Colonic mucosa (tissue), 4 donors: ENCODE measurements at regions not wholly inside any gene's neighbourhood (a gene's known extent, or its start where the extent isn't known, plus 50 kb on each side); places are given as distances from the start of the nearest gene placed in this dataset.

ENCODE experiments used
- DNase-seq: peaks from one replicate; pipeline ENCODE4 v3.0.0-alpha.2; 2020
- H3K27ac ChIP-seq: fragments of 200-600 bp; one replicate; pipeline ENCODE4 v1.8.0; 2021
- H3K27me3 ChIP-seq: fragments of 200-600 bp; one replicate; pipeline ENCODE4 v1.8.0; 2021
- H3K36me3 ChIP-seq: fragments of 200-600 bp; one replicate; pipeline ENCODE4 v1.8.0; 2021
- H3K4me1 ChIP-seq: fragments of 200-600 bp; one replicate; pipeline ENCODE4 v1.8.0; 2021; ENCODE audit warnings: mild to moderate bottlenecking
- H3K4me3 ChIP-seq: fragments of 200-600 bp; one replicate; pipeline ENCODE4 v1.8.0; 2021
- H3K9ac ChIP-seq, 2 donors: one replicate each; pipeline ENCODE4 v1.7.0; 2013; ENCODE audit warnings: control low read depth in 2 of 2, low read depth in 2 of 2, low read length in 2 of 2
- H3K9me3 ChIP-seq: fragments of 200-600 bp; one replicate; pipeline ENCODE4 v1.8.0; 2021
- intact Hi-C: fragments of 100-400 bp; cut with DNase I; formaldehyde crosslinking; loops from one replicate; pipeline ENCODE4 v1.14.1; 2022
- TF ChIP-seq, protein P1 (sequence below): fragments of 200-600 bp; IDR thresholded peaks from one replicate; pipeline ENCODE4 v1.8.0; 2022; ENCODE audit warnings: antibody characterized with exemption, mild to moderate bottlenecking
- donor health status: healthy.
- donor health status: DM: no; HTN: no; CAD: no.
- donor health status: DM: no; HTN: no; CAD: no.

DNA sequence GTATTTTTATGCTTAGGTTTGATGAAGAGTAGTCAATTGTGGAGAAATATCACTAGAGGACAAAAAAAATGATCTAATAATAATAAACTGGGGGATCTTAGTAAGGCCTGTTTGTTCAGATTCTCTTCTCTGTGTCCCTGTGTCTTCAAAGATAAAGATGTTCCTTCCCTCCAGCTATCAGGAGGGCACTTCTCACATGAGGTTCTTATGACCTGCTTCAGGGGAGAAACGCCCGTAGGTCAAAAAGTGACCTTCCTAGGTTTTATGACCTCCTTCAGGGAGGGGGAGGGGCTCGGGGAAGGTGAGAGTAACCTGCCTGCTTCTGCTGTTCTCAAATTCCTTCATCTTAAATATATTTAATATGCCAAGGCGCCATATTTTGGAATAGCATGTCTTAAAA, 89.2 kb upstream of the JADE1 start:
- no peaks in the 10 kb centered on the region for H3K36me3 ChIP-seq
- no peak overlapping the region for H3K4me3 ChIP-seq
- intact Hi-C loops, result no loop called here
- no peak overlapping the region for H3K27ac ChIP-seq
- no peaks in the 10 kb centered on the region for H3K27me3 ChIP-seq
- no peak for DNase-seq
- TF ChIP-seq, protein P1, sequence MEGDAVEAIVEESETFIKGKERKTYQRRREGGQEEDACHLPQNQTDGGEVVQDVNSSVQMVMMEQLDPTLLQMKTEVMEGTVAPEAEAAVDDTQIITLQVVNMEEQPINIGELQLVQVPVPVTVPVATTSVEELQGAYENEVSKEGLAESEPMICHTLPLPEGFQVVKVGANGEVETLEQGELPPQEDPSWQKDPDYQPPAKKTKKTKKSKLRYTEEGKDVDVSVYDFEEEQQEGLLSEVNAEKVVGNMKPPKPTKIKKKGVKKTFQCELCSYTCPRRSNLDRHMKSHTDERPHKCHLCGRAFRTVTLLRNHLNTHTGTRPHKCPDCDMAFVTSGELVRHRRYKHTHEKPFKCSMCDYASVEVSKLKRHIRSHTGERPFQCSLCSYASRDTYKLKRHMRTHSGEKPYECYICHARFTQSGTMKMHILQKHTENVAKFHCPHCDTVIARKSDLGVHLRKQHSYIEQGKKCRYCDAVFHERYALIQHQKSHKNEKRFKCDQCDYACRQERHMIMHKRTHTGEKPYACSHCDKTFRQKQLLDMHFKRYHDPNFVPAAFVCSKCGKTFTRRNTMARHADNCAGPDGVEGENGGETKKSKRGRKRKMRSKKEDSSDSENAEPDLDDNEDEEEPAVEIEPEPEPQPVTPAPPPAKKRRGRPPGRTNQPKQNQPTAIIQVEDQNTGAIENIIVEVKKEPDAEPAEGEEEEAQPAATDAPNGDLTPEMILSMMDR, result no peak
- H3K9ac ChIP-seq, result no peak overlapping the region
- H3K4me1 ChIP-seq, result no peaks in the 10 kb centered on the region
- no peaks in the 10 kb centered on the region for H3K9me3 ChIP-seq

DNA sequence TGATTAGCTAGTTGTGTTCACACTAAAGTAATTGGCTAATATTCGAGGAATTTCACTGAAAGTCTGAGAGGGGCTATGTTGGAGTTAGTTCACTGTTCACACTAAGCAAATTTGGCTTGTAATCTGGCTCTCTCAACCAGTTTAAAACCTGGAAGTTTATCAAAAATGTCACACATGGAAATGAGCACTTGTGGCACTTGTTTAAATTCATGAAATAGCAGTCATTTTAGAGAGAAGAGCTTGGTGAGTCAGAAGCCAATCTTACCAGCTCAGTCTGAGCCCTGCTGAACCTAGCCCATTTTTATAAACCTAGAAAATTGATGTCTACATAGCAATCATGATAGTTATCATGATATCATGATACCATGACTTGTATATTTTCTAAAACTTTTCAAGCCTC, 90.7 kb upstream of the JADE1 start:
- H3K4me3 ChIP-seq, result no peak overlapping the region
- H3K4me1 ChIP-seq, result no peaks in the 10 kb centered on the region
- H3K9me3 ChIP-seq, result no peaks in the 10 kb centered on the region
- H3K27ac ChIP-seq, result no peak overlapping the region
- TF ChIP-seq, protein P1, result no peak
- intact Hi-C loops, result no loop called here
- no peak overlapping the region for H3K9ac ChIP-seq
- H3K36me3 ChIP-seq, result no peaks in the 10 kb centered on the region
- H3K27me3 ChIP-seq, result no peaks in the 10 kb centered on the region
- no peak for DNase-seq

DNA sequence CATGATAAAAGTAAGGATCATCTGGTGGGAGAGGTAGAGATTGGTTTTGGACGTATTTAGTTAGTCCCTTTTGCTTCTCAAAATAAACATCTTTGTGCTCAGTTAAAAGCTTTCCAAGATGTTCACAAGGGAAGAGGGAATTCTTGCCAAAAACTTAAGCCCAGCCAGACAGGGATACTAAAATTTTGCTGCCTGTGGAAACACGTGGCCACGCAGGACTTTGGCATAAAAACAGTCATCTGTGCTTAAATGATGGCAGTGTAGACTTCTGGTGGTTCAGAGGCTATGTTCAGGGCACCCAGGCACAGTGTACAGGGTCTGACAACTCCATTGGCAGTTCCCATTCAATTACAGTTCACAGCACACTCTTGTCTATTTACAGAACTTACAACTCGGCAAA, 93.2 kb upstream of the JADE1 start:
- H3K27ac ChIP-seq, result no peak overlapping the region
- no peaks in the 10 kb centered on the region for H3K9me3 ChIP-seq
- no peaks in the 10 kb centered on the region for H3K27me3 ChIP-seq
- TF ChIP-seq, protein P1, result no peak
- H3K4me3 ChIP-seq, result no peak overlapping the region
- H3K36me3 ChIP-seq, result no peaks in the 10 kb centered on the region
- DNase-seq, result no peak
- intact Hi-C loops, result no loop called here
- no peak overlapping the region for H3K9ac ChIP-seq
- H3K4me1 ChIP-seq, result no peaks in the 10 kb centered on the region

DNA sequence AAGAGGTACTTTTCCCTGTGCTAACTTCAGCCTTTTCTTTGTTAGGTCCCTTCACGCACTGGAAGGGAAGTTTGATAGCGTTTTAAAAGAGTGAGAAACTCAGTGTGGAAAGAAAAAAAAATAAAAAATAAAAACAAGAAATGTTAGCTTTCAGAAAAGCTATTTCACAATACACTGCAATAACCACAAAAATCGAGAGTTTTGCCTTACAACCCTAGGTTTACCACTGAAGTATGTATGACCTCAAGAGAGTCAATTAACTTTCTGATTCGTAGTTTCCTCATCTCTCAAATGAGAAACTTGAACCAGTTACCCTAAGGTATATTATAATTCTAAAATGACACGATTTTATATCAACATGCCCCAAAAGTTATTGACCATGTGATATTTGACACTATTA, 93.9 kb upstream of the JADE1 start:
- intact Hi-C loops, result no loop called here
- no peaks in the 10 kb centered on the region for H3K27me3 ChIP-seq
- TF ChIP-seq, protein P1, result no peak
- no peaks in the 10 kb centered on the region for H3K4me1 ChIP-seq
- no peaks in the 10 kb centered on the region for H3K9me3 ChIP-seq
- H3K9ac ChIP-seq, result no peak overlapping the region
- no peak overlapping the region for H3K4me3 ChIP-seq
- no peak overlapping the region for H3K27ac ChIP-seq
- no peak for DNase-seq
- no peaks in the 10 kb centered on the region for H3K36me3 ChIP-seq

DNA sequence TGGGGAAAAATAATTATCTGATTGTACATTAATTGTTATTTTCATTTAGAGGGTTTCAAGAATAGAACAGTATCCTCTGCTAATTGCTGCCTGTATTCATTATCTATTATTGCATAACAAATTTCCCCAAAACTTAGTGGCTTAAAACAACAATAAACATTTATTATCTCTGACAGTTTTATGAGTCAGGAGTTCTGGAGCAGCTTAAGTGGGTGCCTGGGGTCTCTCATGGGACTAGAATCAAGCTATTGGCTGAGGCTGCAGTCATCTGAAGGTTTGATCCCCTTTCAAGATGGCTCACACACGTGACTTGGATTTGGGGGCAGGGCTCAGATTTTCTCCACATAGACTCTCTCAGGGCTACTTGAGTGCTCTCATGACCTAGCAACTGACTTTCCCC, 98.1 kb upstream of the JADE1 start:
- Histone ChIP-seq H3K4me3 (no peak overlapping the region), H3K9me3 (no peaks in the 10 kb centered on the region), H3K36me3 (no peaks in the 10 kb centered on the region), H3K27me3 (no peaks in the 10 kb centered on the region), H3K4me1 (no peaks in the 10 kb centered on the region), H3K9ac (no peak overlapping the region), H3K27ac (no peak overlapping the region)
- DNase-seq, result no peak
- TF ChIP-seq, protein P1, result no peak
- intact Hi-C loops, result no loop called here

DNA sequence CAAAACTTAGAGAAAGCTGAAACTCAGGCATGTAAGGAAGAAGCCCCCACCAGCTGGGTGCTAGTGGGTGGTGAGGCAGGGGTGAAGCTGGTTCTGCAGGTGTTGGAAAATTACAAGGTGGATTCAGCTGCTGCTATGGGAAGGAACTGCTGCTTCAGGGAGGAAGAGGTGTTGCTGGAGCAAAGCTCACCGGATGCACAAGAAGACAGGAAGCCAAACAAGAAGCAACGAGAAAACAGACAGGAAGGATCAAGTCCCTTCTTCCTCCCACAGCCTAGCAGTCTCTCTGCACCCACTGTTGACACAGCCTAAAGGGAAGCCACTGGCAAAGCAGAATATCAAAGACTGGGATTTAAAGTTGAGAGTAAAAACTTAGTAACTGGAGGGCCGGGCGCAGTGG, 100.2 kb upstream of the JADE1 start:
- H3K27ac ChIP-seq, result no peak overlapping the region
- no peaks in the 10 kb centered on the region for H3K27me3 ChIP-seq
- DNase-seq, result no peak
- TF ChIP-seq, protein P1, result no peak
- H3K9me3 ChIP-seq, result no peaks in the 10 kb centered on the region
- intact Hi-C loops, result no loop called here
- H3K4me3 ChIP-seq, result no peak overlapping the region
- H3K9ac ChIP-seq, result no peak overlapping the region
- H3K36me3 ChIP-seq, result no peaks in the 10 kb centered on the region
- H3K4me1 ChIP-seq, result no peaks in the 10 kb centered on the region
